ENCODE measurements at regions not wholly inside any gene's neighbourhood (a gene's known extent, or its start where the extent isn't known, plus 50 kb on each side); places are given as distances from the start of the nearest gene placed in this dataset.
"Not testable (repeated sequence)": the region's sequence is repeated elsewhere in the genome, so short reads cannot be mapped to it uniquely, and the experiment has no call there.

GRCh38 chr17:46445849-46446248 is 66.4 kb upstream of the LRRC37A2 start:
- TF ChIP-seq CTCF, POLR2A (IDR thresholded peaks at IDR 0.05): not testable (repeated sequence)

Data from esophagus squamous epithelium (tissue), 4 donors.